Astrocyte (in vitro differentiated cells and primary cell): ENCODE measurements at regions not wholly inside any gene's neighbourhood (a gene's known extent, or its start where the extent isn't known, plus 50 kb on each side); places are given as distances from the start of the nearest gene placed in this dataset.

Experiments used
- DNase-seq: peaks from one replicate; pipeline ENCODE4 v3.0.0-alpha.2; 2010; ENCODE audit warnings: low read depth
- FAIRE-seq: peaks from 2 replicates; lab custom pipeline; 2011; peaks lifted over from hg19 to GRCh38; lab: Jason Lieb, UNC
- H2AFZ ChIP-seq: 2 replicates; pipeline ENCODE4 v1.6.0; 2012; ENCODE audit warnings: low read depth, low read length, inconsistent platforms
- H3K27ac ChIP-seq: 2 replicates; pipeline ENCODE4 v1.5.1; 2011; ENCODE audit warnings: low read depth, low read length, inconsistent platforms
- H3K27me3 ChIP-seq: 2 replicates; pipeline ENCODE4 v1.6.0; 2011; ENCODE audit warnings: low read length, inconsistent platforms; ENCODE audit not compliant: insufficient read depth
- H3K36me3 ChIP-seq: 2 replicates; pipeline ENCODE4 v1.5.1; 2011; ENCODE audit warnings: low read length, inconsistent platforms; ENCODE audit not compliant: insufficient read depth
- H3K4me1 ChIP-seq: 2 replicates; pipeline ENCODE4 v1.5.1; 2011; ENCODE audit warnings: low read length, inconsistent platforms; ENCODE audit not compliant: insufficient read depth
- H3K4me2 ChIP-seq: 2 replicates; pipeline ENCODE4 v1.6.0; 2012; ENCODE audit warnings: low read length, inconsistent platforms
- H3K4me3 ChIP-seq: 2 replicates; pipeline ENCODE4 v1.5.1; 2011; ENCODE audit warnings: low read depth, mild to moderate bottlenecking, low read length, inconsistent platforms; ENCODE audit not compliant: insufficient read depth
- H3K79me2 ChIP-seq: 2 replicates; pipeline ENCODE4 v1.6.0; 2012; ENCODE audit warnings: mild to moderate bottlenecking, low read length, inconsistent platforms; ENCODE audit not compliant: insufficient read depth
- H3K9ac ChIP-seq: 2 replicates; pipeline ENCODE4 v1.6.0; 2012; ENCODE audit warnings: mild to moderate bottlenecking, low read length, inconsistent platforms
- H3K9me3 ChIP-seq: 2 replicates; pipeline ENCODE4 v1.5.1; 2012; ENCODE audit warnings: low read depth, mild to moderate bottlenecking, low read length, inconsistent platforms; ENCODE audit not compliant: insufficient read depth
- H4K20me1 ChIP-seq: 2 replicates; pipeline ENCODE4 v1.6.0; 2012; ENCODE audit warnings: low read length, inconsistent platforms; ENCODE audit not compliant: insufficient read depth
- H3K27ac Mint-ChIP-seq: one replicate; pipeline ENCODE4 v1.8.0; 2021; ENCODE audit warnings: mild to moderate bottlenecking, mixed read lengths; ENCODE audit not compliant: unreplicated experiment
- H3K27me3 Mint-ChIP-seq: one replicate; pipeline ENCODE4 v1.8.0; 2021; ENCODE audit warnings: low read depth, mixed read lengths; ENCODE audit not compliant: unreplicated experiment
- H3K36me3 Mint-ChIP-seq: one replicate; pipeline ENCODE4 v1.8.0; 2021; ENCODE audit warnings: low read depth, mixed read lengths; ENCODE audit not compliant: unreplicated experiment
- H3K4me1 Mint-ChIP-seq: one replicate; pipeline ENCODE4 v1.8.0; 2021; ENCODE audit warnings: low read depth, mixed read lengths; ENCODE audit not compliant: unreplicated experiment
- H3K4me3 Mint-ChIP-seq: one replicate; pipeline ENCODE4 v1.8.0; 2021; ENCODE audit warnings: mild to moderate bottlenecking, moderate library complexity, mixed read lengths; ENCODE audit not compliant: unreplicated experiment
- H3K9me3 Mint-ChIP-seq: one replicate; pipeline ENCODE4 v1.8.0; 2021; ENCODE audit warnings: mild to moderate bottlenecking, mixed read lengths; ENCODE audit not compliant: unreplicated experiment
- CTCF ChIP-seq: IDR thresholded peaks from 2 replicates; pipeline ENCODE4 v1.5.1; 2011; ENCODE audit warnings: low read depth, mild to moderate bottlenecking, inconsistent platforms, low read length, moderate library complexity; ENCODE audit not compliant: insufficient read depth
- EZH2 ChIP-seq: IDR thresholded peaks from 2 replicates; pipeline ENCODE4 v1.6.1; 2012; ENCODE audit warnings: mild to moderate bottlenecking, low read length, inconsistent platforms; ENCODE audit not compliant: insufficient read depth

GRCh38 chr3:82240322-82240721, 478.9 kb upstream of the GBE1 start:
- H3K27me3 Mint-ChIP-seq, result no peaks in the 10 kb centered on the region
- no peak overlapping the region for H3K4me3 ChIP-seq
- no peaks in the 10 kb centered on the region for H3K9me3 ChIP-seq
- no peak overlapping the region for H3K9ac ChIP-seq
- no peaks in the 10 kb centered on the region for H3K36me3 Mint-ChIP-seq
- FAIRE-seq (no peak), DNase-seq (no peak)
- H3K4me3 Mint-ChIP-seq, result no peak overlapping the region
- H3K27ac ChIP-seq, result no peak overlapping the region
- no peaks in the 10 kb centered on the region for H3K79me2 ChIP-seq
- no peaks in the 10 kb centered on the region for H3K4me1 Mint-ChIP-seq
- no peaks in the 10 kb centered on the region for H3K9me3 Mint-ChIP-seq
- no peak overlapping the region for H3K4me2 ChIP-seq
- H2AFZ ChIP-seq, result no peak overlapping the region
- no peaks in the 10 kb centered on the region for H3K4me1 ChIP-seq
- TF ChIP-seq EZH2 (no peak), CTCF (no peak)
- no peaks in the 10 kb centered on the region for H4K20me1 ChIP-seq
- H3K27ac Mint-ChIP-seq, result no peak overlapping the region
- no peaks in the 10 kb centered on the region for H3K36me3 ChIP-seq
- no peaks in the 10 kb centered on the region for H3K27me3 ChIP-seq

GRCh38 chr3:82236257-82236656, 474.8 kb upstream of the GBE1 start:
- H3K4me3 ChIP-seq, result no peak overlapping the region
- FAIRE-seq (no peak), DNase-seq (no peak)
- H3K4me1 ChIP-seq, result no peaks in the 10 kb centered on the region
- Mint-ChIP-seq H3K36me3 (no peaks in the 10 kb centered on the region), H3K4me3 (no peak overlapping the region), H3K4me1 (no peaks in the 10 kb centered on the region), H3K27me3 (no peaks in the 10 kb centered on the region), H3K9me3 (no peaks in the 10 kb centered on the region), H3K27ac (no peak overlapping the region)
- H3K9ac ChIP-seq, result no peak overlapping the region
- no peaks in the 10 kb centered on the region for H3K79me2 ChIP-seq
- H3K27ac ChIP-seq, result no peak overlapping the region
- no peak overlapping the region for H2AFZ ChIP-seq
- H3K4me2 ChIP-seq, result no peak overlapping the region
- no peaks in the 10 kb centered on the region for H3K36me3 ChIP-seq
- no peaks in the 10 kb centered on the region for H3K27me3 ChIP-seq
- no peaks in the 10 kb centered on the region for H4K20me1 ChIP-seq
- TF ChIP-seq CTCF (no peak), EZH2 (no peak)
- no peaks in the 10 kb centered on the region for H3K9me3 ChIP-seq

GRCh38 chr3:82229397-82229796, 468.0 kb upstream of the GBE1 start:
- H2AFZ ChIP-seq, result no peak overlapping the region

More at GRCh38 chr3:82229397-82229796, 468.0 kb upstream of the GBE1 start:
- Histone ChIP-seq H3K4me3 (no peak overlapping the region), H3K27me3 (no peaks in the 10 kb centered on the region), H3K4me2 (no peak overlapping the region), H3K4me1 (no peaks in the 10 kb centered on the region), H4K20me1 (no peaks in the 10 kb centered on the region), H3K9me3 (no peaks in the 10 kb centered on the region), H3K9ac (no peak overlapping the region), H3K27ac (no peak overlapping the region), H3K79me2 (no peaks in the 10 kb centered on the region), H3K36me3 (no peaks in the 10 kb centered on the region)
- no peaks in the 10 kb centered on the region for H3K9me3 Mint-ChIP-seq
- H3K36me3 Mint-ChIP-seq, result no peaks in the 10 kb centered on the region
- H3K4me3 Mint-ChIP-seq, result no peak overlapping the region
- DNase-seq (no peak), FAIRE-seq (no peak)
- H3K27me3 Mint-ChIP-seq, result no peaks in the 10 kb centered on the region
- no peak overlapping the region for H3K27ac Mint-ChIP-seq
- H3K4me1 Mint-ChIP-seq, result no peaks in the 10 kb centered on the region
- TF ChIP-seq CTCF, result no peak
- TF ChIP-seq EZH2, result no peak
